ENCODE measurements at regions not wholly inside any gene's neighbourhood (a gene's known extent, or its start where the extent isn't known, plus 50 kb on each side); places are given as distances from the start of the nearest gene placed in this dataset.
"Not testable (repeated sequence)": the region's sequence is repeated elsewhere in the genome, so short reads cannot be mapped to it uniquely, and the experiment has no call there.

DNA sequence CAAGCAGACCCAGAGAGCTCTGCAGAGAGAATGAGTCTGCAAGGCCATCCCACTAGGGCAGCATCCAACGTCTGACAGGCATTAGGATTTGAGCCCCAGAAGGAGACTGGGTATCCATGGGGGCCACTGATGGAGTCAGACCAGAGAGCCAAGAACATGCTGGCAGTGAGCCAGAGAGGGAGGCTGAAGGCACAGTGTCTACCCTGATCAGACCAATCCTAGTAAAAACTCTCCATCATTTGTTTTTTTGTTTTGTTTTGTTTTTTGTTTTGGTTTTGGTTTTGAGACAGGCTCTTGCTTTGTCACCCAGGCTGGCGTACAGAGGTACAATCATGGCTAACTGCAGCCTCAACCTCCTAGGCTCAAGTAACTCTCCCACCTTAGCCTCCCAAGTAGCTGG is 133.1 kb upstream of the LYZL2 start:
- DNase-seq: no peak

DNA sequence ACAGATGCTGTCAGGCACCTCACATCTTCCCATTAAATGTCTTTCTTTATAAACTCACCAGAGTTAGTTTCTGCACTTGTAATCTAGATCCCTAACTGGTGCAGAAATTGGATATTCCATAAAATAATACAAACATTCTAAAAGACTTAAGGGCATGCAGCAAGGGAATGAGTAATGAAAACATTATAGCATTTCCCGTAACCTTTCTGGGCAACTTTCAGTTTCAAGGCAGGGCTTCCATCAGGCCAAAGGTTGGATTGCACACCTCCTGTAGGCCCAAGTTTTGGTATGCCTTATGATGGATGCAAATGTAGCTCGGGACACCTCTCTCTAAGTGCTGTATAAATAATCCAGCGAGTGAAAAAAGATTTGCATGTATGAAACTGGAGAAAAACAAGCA is 129.9 kb upstream of the LYZL2 start:
- DNase-seq: no peak

DNA sequence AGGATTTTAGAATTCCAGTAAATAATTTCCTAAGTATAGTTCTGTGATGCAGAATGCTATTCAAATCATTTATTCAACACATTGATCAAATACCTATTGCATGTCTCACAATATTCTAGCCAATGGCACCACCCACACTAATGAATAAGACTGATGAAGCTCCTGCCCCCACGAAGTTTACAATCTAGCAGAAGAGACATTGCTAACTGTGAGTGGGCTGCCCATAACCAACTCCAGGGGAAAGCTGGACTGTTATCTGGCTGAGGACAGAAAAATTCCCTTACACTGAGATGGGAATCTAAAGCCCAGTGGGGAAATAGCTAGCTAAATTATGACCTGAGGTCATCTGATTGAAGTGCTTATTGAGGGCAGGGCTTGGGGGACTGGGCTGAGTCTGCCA is 128.8 kb upstream of the LYZL2 start:
- no peak for DNase-seq

DNA sequence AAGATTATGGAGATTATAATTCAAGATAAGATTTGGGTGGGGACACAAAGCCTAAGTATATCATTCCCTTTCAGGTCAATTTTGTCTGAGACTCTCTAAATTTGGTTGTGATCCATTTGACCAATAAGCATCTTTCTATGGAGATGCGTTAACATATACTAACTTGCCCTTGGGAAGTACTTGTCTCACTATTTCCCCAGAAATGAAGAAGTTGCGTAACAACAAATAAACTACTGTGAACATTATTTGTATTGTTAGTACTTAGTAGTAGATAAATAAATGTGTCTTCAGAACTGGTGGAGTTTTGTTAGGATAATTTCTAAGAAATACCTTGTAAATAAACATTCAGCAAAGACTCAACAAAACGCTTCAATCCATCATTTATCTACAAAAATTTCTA is 127.3 kb upstream of the LYZL2 start:
- no peak for DNase-seq

GRCh38 chr10:30756151-30756550 is 126.6 kb upstream of the LYZL2 start:
- DNase-seq: no peak

DNA sequence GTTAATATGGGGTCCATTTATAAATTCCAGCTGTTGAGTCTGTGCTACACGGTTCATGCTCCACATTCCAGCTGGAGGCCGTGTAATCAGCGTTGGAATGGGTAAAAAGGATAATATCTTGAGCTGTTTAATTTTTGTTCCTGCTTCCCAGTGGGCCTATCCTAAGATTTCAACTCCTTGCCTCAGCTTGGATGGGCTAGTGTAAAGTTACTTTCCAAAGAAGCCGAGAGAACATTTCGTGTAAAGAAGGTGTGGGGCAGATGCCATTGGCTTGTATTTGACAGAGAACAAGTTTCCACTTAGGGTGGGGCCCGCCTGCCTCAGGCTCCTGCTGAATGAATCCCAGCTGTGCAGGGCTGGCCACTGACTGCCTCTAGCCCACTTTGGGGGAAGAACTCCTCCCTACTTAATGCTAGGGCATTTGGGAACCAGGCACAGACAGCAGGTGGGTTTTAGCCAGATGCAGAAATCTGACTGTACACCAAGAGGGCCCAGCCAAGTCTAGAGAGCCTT is 125.9 kb upstream of the LYZL2 start:
- DNase-seq: no peak

- DNase-seq: no peak
These were observed 122.9 kb upstream of the LYZL2 start for GRCh38 chr10:30752481-30752881.

DNA sequence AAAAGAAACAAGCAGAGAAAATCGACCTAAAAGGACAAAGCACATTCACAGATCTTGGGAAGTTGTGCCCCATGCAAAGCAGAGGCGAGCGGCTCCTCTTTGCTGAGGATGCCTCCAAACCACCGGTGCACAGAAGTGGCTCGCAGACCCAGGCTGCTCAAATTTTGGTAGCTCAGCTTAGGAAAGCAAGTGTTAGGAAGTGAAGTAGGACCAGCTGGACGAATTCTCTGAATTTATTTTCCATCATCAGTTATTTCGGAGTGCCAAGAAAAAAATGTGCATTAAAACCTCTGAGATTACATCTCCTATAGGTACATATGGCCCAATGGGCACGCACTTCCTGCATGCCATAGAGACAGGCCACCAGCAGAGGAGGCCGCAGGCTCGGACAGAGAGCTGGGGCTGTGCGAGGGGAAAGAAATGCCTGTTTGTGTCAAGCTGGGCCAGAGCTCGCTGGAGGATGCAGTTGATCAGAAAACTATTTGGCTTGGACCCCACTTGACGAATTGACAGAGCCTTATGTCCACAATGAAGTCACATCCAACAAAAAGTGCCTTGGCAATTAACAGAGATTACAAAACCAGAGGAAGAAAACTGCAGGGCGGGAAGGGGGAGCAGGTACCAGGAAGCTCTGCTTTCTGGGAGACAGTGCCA is 122.3 kb upstream of the LYZL2 start:
- peak; percentile 45 for DNase-seq

DNA sequence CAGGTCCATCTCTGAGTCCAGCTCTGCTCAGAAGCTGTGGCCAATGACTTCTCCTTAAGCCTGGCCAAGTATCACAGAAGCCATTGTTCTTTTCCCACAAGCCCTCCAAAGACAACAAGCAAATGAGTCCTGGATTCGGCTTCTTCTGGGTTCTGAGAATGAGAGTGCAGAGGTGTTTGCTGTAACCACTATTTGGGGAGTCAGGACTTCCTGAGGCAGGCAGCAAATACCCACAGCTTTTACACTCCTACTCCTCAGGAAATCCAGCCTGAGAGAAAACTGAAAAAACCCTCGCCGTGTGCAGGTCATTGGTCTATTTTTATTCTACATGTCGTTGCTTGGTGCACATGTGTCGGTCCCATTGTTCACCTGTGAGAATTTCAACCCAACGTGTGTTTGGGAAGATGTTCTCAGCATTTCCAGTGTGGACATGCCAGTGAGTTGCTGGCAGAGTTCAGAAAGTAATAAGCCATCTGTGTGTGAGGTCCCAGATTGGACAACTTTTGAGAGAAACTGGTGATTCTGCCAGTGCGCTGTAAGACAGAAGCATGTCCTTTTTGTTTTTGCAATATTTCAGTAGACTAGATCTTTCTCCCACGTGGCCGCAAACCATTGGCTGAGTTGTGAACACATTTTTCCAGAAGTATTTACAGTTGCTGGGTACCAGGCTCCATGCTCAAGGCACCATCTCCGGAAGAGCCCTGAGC is 121.6 kb upstream of the LYZL2 start:
- no peak for DNase-seq

DNA sequence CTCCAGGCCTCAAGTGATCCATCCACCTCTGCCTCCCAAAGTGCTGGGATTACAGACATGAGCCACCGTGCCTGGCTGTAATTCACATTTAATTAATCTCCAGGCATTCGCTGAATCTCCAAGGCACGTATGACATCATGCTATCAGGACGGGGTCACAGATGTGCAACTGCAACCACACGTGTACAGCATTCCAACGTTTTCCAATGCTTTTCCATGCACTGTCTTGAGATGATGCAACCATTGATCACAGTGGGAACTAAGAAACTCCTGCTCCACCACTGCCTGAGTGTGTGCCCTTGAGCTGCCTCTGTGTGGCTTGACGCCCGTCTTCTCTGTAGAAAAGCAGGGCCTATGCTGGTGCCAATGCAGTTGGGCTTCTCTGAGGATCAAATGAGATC is 119.8 kb upstream of the LYZL2 start:
- DNase-seq: no peak

- no peak for DNase-seq
These were observed 118.8 kb upstream of the LYZL2 start for GRCh38 chr10:30748152-30748973.

- DNase-seq: no peak
These were observed 118.1 kb upstream of the LYZL2 start for GRCh38 chr10:30747633-30748032.

DNA sequence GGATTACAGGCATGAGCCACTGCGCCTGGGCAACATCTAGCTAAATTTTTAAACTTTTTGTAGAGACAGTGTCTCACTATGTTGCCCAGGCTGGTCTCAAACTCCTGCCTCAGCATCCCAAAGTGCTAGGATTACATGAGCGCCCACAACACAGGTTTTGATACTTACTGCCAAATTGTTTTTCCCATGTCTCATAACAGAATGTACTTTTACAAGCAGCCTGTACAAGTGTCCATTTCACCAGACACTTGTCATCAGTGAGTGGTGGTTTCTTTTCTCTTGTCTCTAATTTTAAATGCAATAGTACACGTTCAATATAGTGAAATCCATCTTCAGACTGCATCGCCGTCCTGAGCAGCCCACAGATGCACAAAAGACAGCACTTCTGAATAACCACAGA is 116.4 kb upstream of the LYZL2 start:
- no peak for DNase-seq

GRCh38 chr10:30744106-30744505 is 114.6 kb upstream of the LYZL2 start:
- DNase-seq: no peak

DNA sequence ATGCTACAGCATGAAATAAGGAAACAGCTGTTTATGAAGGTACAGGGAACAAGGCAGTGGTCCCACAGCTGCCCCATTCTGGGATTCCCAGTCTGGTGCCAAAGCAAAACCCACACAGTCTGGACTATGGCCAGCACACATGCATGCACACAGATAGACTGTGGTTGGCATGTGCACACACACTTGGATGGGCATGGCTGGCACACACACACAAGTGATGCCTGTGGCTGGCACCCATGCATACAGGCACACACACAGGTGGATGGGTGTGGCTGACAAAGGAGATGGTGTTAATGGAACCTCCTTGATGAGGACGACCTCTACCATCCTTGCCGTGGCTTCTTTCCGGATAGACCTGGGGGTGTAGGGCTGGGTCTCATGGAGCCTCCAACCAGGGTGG is 114.0 kb upstream of the LYZL2 start:
- no peak for DNase-seq

DNA sequence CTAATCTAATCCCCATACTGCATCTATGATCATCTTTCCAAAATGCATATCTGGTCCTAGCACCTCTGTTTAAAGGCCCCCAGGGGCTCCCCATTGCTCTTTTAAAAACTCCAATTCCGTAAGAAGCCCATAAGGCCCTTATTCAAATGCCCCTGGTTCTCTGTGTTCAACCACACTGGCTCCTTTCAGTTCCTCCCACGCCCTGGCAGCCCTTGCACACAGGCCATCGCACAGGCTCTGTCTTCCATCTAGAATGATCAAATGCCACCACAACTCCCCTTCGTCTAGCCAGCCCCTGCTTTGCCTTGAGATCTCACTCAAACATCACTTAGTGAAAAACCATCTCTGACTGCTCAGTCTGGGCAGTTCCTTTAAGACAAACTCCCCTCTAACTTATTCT is 112.9 kb upstream of the LYZL2 start:
- DNase-seq: no peak

DNA sequence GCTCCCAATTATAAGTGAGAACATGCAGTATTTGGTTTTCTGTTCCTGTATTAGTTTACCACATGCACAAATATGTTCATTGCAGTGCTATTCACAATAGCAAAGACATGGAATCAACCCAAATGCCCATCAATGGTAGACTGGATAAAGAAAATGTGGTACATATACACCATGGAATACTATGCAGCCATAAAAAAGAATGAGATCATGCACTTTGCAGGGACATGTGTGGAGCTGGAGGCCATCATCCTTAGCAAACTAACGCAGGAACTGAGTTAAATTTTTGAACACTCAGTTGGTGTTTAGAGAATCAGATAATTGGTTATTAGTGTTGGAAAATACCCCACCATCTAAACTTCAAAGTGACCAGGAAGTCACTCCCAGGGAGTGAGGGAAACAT is 111.2 kb upstream of the LYZL2 start:
- not testable (repeated sequence) for DNase-seq

- DNase-seq: no peak
These were observed 108.9 kb upstream of the LYZL2 start for GRCh38 chr10:30738416-30738815.

- no peak for DNase-seq
These were observed 108.4 kb upstream of the LYZL2 start for GRCh38 chr10:30737931-30738391.

- no peak for DNase-seq
These were observed 107.2 kb upstream of the LYZL2 start for GRCh38 chr10:30736685-30737232.

GRCh38 chr10:30734901-30735300 is 105.3 kb upstream of the LYZL2 start:
- no peak for DNase-seq

DNA sequence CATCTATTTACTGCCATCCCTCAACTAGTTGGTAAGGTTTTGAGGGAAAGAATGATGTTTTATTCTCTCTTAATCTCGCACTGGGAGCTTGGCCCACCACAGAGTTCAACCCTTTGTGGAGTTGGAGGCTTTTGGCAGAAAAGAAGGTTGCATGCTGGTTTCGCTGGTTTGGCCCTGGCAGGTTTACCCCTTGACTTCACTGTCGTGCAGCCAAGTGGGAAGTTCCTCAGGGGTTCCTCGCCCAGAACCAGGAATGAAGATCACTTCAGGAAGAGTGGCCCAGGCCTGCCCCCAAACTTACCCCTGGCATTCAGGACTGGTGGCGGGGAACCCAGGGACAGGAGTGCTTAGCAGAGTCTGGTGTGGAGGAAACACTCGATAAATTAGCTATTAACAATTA is 103.1 kb upstream of the LYZL2 start:
- DNase-seq: no peak

DNA sequence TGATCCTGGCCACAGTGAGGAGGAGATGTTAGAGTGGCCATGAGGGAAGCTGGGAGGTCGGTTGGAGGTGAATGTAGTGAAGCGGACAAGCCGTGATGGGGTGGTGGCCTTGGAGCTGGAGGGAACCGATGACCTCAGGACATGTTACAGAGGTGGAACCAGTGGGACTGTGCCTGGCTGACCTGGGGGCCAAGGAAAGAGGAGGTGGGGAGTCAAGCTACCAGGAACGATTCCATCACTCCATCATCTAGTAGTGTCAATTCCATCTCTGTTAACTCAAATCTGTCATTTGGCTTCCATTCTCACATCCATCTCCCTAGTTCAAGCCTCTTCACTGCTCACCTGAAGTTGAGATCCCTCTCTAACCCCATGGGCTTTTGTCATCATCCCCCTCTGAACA is 102.4 kb upstream of the LYZL2 start:
- DNase-seq: no peak
